ENCODE measurements at regions not wholly inside any gene's neighbourhood (a gene's known extent, or its start where the extent isn't known, plus 50 kb on each side); places are given as distances from the start of the nearest gene placed in this dataset.
A peak's percentile ranks its signal among the peaks of the same experiment; 100 is the strongest.
"Not testable (repeated sequence)": the region's sequence is repeated elsewhere in the genome, so short reads cannot be mapped to it uniquely, and the experiment has no call there.

DNA sequence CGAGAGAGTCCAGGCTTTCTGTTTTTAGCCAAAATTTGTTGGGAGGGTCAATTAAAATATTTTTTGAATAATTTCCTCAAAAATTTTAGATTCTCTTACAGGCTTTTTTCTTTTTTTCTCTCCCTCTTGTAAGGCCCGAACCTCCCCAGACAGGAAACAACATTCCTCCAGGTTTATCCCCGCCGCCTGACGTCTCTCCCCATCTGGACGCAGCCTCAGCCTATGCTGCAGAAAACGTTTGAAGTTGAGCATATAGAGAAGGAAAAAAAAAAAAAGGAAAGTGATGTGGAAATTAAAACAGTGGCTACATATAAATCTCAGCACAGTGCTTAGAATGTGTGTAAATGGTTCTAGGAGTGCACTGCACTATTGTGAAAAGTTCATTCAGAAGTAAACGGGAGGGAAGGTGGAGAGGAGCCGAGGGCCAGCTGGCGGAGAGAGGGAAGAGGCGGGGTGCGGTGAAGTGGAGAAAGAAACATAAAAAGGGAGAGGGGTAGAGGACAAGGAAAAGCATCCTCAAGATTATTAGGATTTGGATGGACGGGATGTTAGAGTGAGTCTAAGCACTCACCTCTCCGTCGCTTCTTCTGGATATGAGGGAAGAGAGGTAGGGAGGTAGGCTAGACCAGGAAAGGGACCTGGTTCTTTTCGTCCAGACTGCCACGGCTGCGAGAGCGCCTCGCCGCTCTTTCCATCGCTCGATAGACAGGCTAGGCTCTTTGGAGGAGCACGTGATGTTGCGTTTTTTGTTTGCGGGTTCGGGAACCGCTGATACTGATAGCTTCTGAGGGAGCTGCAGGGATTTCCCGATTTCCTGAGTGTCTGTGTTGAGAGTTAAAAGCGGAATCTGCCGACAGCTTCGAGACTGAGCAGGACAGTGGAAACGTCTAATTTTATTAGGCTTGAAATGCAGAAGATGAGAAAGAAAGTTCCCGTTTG lies 98.7 kb downstream of the TRIM27 start:
- TF ChIP-seq, protein P1, sequence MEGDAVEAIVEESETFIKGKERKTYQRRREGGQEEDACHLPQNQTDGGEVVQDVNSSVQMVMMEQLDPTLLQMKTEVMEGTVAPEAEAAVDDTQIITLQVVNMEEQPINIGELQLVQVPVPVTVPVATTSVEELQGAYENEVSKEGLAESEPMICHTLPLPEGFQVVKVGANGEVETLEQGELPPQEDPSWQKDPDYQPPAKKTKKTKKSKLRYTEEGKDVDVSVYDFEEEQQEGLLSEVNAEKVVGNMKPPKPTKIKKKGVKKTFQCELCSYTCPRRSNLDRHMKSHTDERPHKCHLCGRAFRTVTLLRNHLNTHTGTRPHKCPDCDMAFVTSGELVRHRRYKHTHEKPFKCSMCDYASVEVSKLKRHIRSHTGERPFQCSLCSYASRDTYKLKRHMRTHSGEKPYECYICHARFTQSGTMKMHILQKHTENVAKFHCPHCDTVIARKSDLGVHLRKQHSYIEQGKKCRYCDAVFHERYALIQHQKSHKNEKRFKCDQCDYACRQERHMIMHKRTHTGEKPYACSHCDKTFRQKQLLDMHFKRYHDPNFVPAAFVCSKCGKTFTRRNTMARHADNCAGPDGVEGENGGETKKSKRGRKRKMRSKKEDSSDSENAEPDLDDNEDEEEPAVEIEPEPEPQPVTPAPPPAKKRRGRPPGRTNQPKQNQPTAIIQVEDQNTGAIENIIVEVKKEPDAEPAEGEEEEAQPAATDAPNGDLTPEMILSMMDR (IDR thresholded peaks at IDR 0.05; ENCODE audit: borderline replicate concordance, insufficient read depth, low read depth, low read length) = no peak
- no peak overlapping the region for H3K4me3 ChIP-seq (ENCODE audit: low read depth, low read length)

DNA sequence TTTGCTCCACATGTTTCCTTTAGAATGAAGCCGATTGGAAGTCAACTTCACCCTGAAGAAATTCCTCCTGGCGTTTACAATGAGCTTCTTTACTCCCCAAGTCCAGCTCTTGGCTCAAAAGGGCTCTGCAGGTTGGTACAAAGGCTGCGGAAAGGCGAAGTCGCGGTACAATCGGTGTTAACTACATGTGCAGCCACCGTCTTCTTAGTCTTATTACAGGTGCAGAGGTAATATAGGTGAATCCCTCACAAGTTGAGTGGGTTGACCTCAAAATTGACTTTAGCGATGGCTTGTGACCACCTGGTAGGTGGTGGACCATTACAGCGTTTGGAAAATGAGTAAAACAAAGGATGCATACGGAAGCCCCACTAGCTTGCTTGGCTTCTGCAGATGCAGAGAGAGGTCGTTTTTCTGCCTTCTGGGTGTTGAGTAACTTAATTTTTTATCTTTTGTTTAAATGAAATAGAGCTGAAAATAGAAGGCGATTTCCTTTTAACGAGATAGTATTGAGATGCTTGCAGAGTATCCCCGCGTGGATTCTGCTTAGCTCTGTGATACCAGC lies 98.0 kb downstream of the TRIM27 start:
- TF ChIP-seq, protein P1 (IDR thresholded peaks at IDR 0.05; ENCODE audit: borderline replicate concordance, insufficient read depth, low read depth, low read length) = no peak
- H3K4me3 ChIP-seq (ENCODE audit: low read depth, low read length) = no peak overlapping the region

DNA sequence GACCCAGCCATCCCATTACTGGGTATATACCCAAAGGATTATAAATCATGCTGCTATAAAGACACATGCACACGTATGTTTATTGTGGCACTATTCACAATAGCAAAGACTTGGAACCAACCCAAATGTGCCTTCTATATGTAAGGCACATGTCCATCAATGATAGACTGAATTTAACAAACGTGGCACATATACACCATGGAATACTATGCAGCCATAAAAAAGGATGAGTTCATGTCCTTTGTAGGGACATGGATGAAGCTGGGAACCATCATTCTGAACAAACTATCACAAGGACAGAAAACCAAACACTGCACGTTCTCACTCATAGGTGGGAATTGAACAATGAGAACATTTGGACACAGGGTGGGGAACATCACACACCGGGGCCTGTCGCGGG lies 92.1 kb downstream of the TRIM27 start:
- H3K4me3 ChIP-seq (ENCODE audit: low read depth, low read length) = not testable (repeated sequence)

DNA sequence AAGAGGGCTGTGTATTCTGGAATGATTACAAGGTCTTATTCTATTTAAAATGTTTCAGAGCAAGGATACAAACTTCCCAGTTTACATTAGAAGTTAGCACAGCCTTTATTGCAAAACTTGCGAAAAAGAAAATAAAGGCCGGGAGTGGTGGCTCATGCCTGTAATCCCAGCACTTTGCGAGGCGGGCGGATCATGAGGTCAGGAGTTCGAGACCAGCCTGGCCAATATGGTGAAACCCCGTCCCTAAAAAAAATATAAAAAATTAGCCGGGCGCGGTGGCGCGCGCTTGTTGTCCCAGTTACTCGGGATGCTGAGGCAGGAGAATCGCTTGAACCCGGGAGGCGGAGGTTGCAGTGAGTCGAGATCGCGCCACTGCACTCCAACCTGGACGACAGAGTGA lies 87.1 kb downstream of the TRIM27 start:
- not testable (repeated sequence) for H3K4me3 ChIP-seq (ENCODE audit: low read depth, low read length)

DNA sequence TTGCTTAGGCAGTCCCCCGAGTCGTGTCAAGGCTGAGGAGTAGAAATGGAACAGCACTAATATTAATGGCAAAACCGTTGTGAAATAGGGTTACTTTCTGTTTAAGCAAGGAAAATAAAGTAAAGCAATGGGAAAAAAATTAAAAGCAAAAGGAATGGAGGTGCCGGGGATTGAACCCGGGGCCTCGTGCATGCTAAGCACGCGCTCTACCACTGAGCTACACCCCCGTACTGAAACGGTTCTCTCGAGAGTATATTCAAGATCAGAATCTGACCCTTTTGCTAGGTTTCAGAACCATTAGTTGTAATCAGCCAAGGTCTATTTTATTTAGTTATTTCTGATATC lies 85.5 kb downstream of the TRIM27 start:
- TF ChIP-seq, protein P1 (IDR thresholded peaks at IDR 0.05; ENCODE audit: borderline replicate concordance, insufficient read depth, low read depth, low read length) = no peak
- H3K4me3 ChIP-seq (ENCODE audit: low read depth, low read length) = peak overlapping the region; percentile 46

DNA sequence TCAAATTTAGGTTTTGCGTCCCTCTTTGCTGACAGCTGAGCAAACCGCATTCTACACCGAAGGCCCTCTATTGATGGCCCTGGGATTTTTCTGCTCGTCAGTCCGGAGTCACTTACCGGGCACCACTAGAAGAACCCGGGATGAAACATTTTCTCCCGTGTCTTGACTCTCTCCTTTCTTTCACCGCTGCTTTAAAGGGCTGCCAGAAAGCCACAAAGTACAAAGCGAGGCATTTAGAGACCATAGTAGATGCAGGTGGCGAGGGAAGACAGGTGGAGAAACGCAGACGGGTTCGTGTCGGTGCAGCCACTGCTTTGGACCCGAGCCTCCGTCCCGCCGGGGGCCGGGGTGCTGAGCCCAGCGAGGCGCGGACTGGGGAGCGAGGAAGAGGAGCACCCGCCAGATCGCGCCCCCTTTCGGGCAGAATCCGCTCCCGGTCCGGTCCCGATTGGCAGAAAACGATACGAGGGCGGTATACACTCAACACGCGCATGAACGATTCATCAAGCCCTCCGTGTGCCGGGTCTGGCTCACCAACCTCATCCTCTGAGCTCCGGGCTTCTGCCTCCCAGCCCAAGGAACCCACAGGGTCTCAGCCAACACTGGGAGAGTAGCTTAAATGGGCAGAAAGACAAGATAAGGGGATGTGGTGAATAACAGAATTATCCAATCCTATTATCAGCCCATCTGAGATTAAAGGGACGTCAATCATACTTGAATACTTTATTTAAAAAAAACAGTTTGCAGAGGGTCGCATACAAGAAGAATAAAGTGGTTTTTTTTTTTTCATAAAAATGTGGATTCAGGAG lies 84.9 kb downstream of the TRIM27 start:
- H3K4me3 ChIP-seq (ENCODE audit: low read depth, low read length) = peak overlapping the region; percentile 46
- TF ChIP-seq, protein P1 (IDR thresholded peaks at IDR 0.05; ENCODE audit: borderline replicate concordance, insufficient read depth, low read depth, low read length) = peak; percentile 76

DNA sequence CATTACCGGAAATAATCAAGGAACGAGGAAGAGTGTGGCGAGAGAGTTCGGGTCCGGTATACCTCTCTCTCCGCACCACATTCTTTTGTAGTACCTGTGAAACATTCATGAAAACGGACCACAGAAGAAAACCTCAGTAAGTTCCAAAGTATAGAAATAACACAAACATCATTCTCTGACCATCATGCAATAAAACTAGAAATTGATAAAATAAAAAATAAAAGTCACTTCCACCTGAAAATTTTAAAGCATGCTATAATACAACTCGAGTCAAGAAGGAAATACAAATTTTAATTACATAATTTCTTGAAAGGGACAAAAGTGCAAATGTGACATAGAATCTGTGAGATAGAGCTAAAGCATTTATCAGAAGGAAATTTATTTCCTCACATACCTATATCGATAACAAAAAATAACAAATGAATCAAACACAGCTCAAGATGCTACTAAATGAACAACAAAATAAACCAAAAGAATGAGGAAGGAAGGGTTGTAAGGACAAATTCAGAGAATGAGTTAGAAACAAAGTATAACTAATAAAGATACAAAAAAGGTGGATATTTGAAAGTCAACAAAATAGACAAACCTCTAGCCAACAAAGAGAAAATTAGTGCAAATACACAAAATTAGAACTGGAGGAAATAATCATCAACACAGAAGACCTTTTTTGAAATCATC lies 84.2 kb downstream of the TRIM27 start:
- no peak overlapping the region for H3K4me3 ChIP-seq (ENCODE audit: low read depth, low read length)
- TF ChIP-seq, protein P1 (IDR thresholded peaks at IDR 0.05; ENCODE audit: borderline replicate concordance, insufficient read depth, low read depth, low read length) = no peak
